ENCODE measurements at regions not wholly inside any gene's neighbourhood (a gene's known extent, or its start where the extent isn't known, plus 50 kb on each side); places are given as distances from the start of the nearest gene placed in this dataset.
A peak's percentile ranks its signal among the peaks of the same experiment; 100 is the strongest.

DNA sequence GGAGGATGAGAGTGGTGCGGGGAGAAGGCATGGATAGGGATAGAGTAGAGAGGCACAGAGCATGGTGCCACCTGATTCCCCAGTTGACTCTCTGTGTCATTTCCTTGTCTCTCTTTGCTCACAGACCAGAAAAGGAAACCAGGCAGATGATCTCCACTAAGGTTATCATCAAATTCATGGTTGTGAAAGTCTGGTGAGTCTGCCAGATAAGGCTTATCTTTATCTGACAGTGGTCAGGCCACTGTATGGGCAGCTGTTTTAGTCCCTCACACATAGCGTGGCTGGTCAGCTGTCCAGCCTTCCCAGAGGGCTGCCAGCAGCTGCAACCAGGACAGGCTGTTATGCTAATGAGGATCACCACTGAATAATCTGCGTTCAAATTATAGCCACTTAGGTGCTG lies 99.0 kb downstream of the ADRA2A start:
- peaks cover 19% of the 10 kb centered on the region for H3K27me3 ChIP-seq (ENCODE audit: low read depth)
- H3K4me1 ChIP-seq, result no peaks in the 10 kb centered on the region
- H3K27ac ChIP-seq (replicated peaks), result no peak overlapping the region
- H3K9me3 ChIP-seq (replicated peaks), result peaks cover 5% of the 10 kb centered on the region
- H3K4me3 ChIP-seq, result no peak overlapping the region
- no peak for DNase-seq
- no peaks in the 10 kb centered on the region for H3K36me3 ChIP-seq
- TF ChIP-seq CTCF (IDR thresholded peaks at IDR 0.05; ENCODE audit: borderline replicate concordance), result no peak
- intact Hi-C loops (cut with micrococcal nuclease), result no loop called here

GRCh38 chr10:111177379-111177778 lies 100.5 kb downstream of the ADRA2A start:
- no peak overlapping the region for H3K4me3 ChIP-seq
- peaks cover 19% of the 10 kb centered on the region for H3K27me3 ChIP-seq (ENCODE audit: low read depth)
- TF ChIP-seq CTCF (IDR thresholded peaks at IDR 0.05; ENCODE audit: borderline replicate concordance), result no peak
- H3K27ac ChIP-seq (replicated peaks), result no peak overlapping the region
- H3K4me1 ChIP-seq, result no peaks in the 10 kb centered on the region
- peaks cover 5% of the 10 kb centered on the region for H3K9me3 ChIP-seq (replicated peaks)
- DNase-seq, result no peak
- H3K36me3 ChIP-seq, result no peaks in the 10 kb centered on the region
- intact Hi-C loops (cut with micrococcal nuclease), result no loop called here

DNA sequence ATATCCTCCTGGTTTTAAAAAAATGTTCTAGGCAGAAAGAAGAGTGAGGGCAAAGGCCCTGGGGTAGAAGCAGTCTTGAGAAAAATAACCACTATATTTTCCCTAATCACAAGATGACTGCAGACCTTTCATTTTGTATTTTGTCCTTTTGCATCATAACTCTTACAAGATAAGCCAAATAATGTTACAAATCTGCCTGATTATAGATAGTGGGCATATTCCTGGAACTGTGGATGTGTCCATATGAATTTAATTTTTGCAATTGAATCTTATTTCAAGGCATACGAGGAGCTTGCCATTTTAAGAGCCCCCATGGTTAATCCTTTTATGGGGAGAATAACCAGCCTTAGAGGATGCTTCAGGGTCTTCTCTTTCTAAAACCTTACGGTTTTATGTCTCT lies 102.7 kb downstream of the ADRA2A start:
- Histone ChIP-seq H3K36me3 (no peaks in the 10 kb centered on the region), H3K27ac (replicated peaks) (no peak overlapping the region), H3K4me1 (no peaks in the 10 kb centered on the region), H3K4me3 (no peak overlapping the region), H3K27me3 (ENCODE audit: low read depth) (peaks cover 24% of the 10 kb centered on the region), H3K9me3 (replicated peaks) (no peaks in the 10 kb centered on the region)
- intact Hi-C loops (cut with micrococcal nuclease), result no loop called here
- TF ChIP-seq CTCF (IDR thresholded peaks at IDR 0.05; ENCODE audit: borderline replicate concordance), result no peak
- no peak for DNase-seq

DNA sequence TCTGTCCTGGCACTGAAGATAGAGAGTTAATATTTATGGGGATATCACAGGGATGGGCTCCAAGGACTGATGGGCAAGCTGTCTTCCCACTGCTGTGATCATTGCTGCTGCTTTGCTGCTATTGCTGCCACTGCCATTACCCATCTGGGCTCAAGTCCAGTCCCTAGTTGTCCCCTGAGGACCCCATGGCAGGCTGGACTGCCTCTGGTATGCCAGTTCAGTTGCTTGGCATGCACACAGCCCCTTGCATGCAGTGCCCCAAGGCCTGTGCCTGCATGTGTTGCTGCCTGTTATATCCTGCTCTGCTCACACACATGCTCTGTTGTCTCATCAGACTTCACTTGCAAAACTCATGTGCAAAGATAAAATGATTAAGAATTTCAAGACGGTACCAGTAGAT lies 109.5 kb downstream of the ADRA2A start:
- intact Hi-C loops (cut with micrococcal nuclease), result no loop called here

DNA sequence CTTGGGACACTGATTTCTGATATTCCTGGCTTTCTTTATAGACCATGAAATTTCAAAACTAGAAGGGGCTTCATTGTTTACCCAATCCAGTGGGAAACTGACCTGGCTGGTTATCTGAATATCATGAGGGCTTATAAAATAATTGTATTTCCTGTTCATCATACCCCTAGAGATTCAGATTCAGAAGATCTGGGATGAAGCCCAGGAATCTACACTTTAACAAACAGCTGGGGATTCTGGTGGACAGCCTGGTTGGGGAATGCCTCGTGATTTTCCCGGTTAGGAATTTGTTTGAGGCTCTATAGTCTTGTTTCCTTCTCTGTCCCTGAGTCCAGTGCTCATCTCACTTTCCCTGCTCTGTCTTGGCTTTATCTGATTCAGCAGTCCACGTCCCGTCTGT lies 110.3 kb downstream of the ADRA2A start:
- no peaks in the 10 kb centered on the region for H3K9me3 ChIP-seq (replicated peaks)
- peak overlapping the region; percentile 21 for H3K27ac ChIP-seq (replicated peaks)
- intact Hi-C loops (cut with micrococcal nuclease), result no loop called here
- H3K4me3 ChIP-seq, result no peak overlapping the region
- no peak for TF ChIP-seq CTCF (IDR thresholded peaks at IDR 0.05; ENCODE audit: borderline replicate concordance)
- no peak for DNase-seq
- H3K27me3 ChIP-seq (ENCODE audit: low read depth), result peaks cover 26% of the 10 kb centered on the region
- H3K4me1 ChIP-seq, result no peaks in the 10 kb centered on the region
- H3K36me3 ChIP-seq, result no peaks in the 10 kb centered on the region

More for the DNA sequence above, 109.5 kb downstream of the ADRA2A start:
- TF ChIP-seq CTCF (IDR thresholded peaks at IDR 0.05; ENCODE audit: borderline replicate concordance), result no peak
- Histone ChIP-seq H3K9me3 (replicated peaks) (no peaks in the 10 kb centered on the region), H3K4me3 (no peak overlapping the region), H3K27ac (replicated peaks) (peak overlapping the region; percentile 21), H3K36me3 (no peaks in the 10 kb centered on the region), H3K4me1 (no peaks in the 10 kb centered on the region), H3K27me3 (ENCODE audit: low read depth) (peaks cover 23% of the 10 kb centered on the region)
- no peak for DNase-seq

DNA sequence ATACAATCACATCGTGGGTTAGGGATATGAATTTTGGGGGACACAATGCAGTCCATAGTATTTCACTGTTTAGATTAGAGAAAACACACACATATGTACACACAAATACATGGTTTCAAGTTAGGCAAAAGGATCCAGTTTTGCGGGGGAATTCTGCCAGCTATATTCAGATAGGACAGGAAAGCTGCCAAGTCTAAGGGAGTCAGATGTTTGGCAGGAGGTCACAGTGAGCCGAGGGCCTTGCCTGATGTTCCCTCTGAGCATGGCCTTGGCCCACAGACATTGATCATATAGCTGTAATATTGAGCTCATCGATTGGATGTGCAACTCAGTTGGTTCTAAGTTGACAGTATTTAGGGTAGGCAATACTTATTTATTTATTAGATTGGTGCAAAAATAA lies 122.8 kb downstream of the ADRA2A start:
- intact Hi-C loops (cut with micrococcal nuclease), result no loop called here
- Histone ChIP-seq H3K27me3 (ENCODE audit: low read depth) (peaks cover 10% of the 10 kb centered on the region), H3K9me3 (replicated peaks) (no peaks in the 10 kb centered on the region), H3K36me3 (no peaks in the 10 kb centered on the region), H3K27ac (replicated peaks) (no peak overlapping the region), H3K4me1 (no peaks in the 10 kb centered on the region), H3K4me3 (no peak overlapping the region)
- no peak for DNase-seq
- no peak for TF ChIP-seq CTCF (IDR thresholded peaks at IDR 0.05; ENCODE audit: borderline replicate concordance)
